MCF 10A (cell line): ENCODE measurements at regions not wholly inside any gene's neighbourhood (a gene's known extent, or its start where the extent isn't known, plus 50 kb on each side); places are given as distances from the start of the nearest gene placed in this dataset.

ENCODE experiments used
- BruUV-seq: library from RNA; stranded (reverse); fragments of 400-500 nt; replicated peaks from 2 replicates; lab custom pipeline; 2021; lab: Mats Ljungman, UMichigan
- CTCF ChIA-PET: fragments of 300-600 bp; sonication (Branson Sonifier 250); formaldehyde crosslinking; extraction: SDS; loops from one replicate; lab custom pipeline; 2021; ENCODE audit warnings: antibody characterized with exemption, inconsistent platforms; lab: Yijun Ruan, JAX
- POLR2A ChIA-PET: fragments of 300-600, 350-650 bp; sonication (Branson Sonifier 250); formaldehyde crosslinking; extraction: SDS; loops from one replicate; lab custom pipeline; 2020; ENCODE audit warnings: antibody characterized with exemption, inconsistent platforms; lab: Yijun Ruan, JAX
- DNase-seq: peaks from one replicate; pipeline ENCODE4 v3.0.0-alpha.2; 2018; ENCODE audit not compliant: unreplicated experiment
- H3K27ac Mint-ChIP-seq: one replicate; pipeline ENCODE4 v1.8.0; 2022; ENCODE audit warnings: mild to moderate bottlenecking, low read depth, mixed read lengths; ENCODE audit not compliant: unreplicated experiment
- H3K27me3 Mint-ChIP-seq: one replicate; pipeline ENCODE4 v1.8.0; 2022; ENCODE audit warnings: mixed read lengths; ENCODE audit not compliant: insufficient read depth, unreplicated experiment
- H3K36me3 Mint-ChIP-seq: one replicate; pipeline ENCODE4 v1.8.0; 2022; ENCODE audit warnings: mild to moderate bottlenecking, moderate library complexity, mixed read lengths; ENCODE audit not compliant: insufficient read depth, unreplicated experiment
- H3K4me1 Mint-ChIP-seq: one replicate; pipeline ENCODE4 v1.8.0; 2022; ENCODE audit warnings: mixed read lengths; ENCODE audit not compliant: insufficient read depth, unreplicated experiment
- H3K4me3 Mint-ChIP-seq: one replicate; pipeline ENCODE4 v1.8.0; 2022; ENCODE audit warnings: mild to moderate bottlenecking, moderate library complexity, mixed read lengths; ENCODE audit not compliant: unreplicated experiment
- H3K9me3 Mint-ChIP-seq: one replicate; pipeline ENCODE4 v1.8.0; 2022; ENCODE audit warnings: mixed read lengths; ENCODE audit not compliant: unreplicated experiment
- CTCF ChIP-seq: fragments of 200-600 bp; IDR thresholded peaks from one replicate; pipeline ENCODE4 v1.8.0; 2022; ENCODE audit warnings: antibody characterized with exemption, mild to moderate bottlenecking; ENCODE audit not compliant: unreplicated experiment
- intact Hi-C: fragments of 100-400 bp; cut with micrococcal nuclease; formaldehyde crosslinking; loops from 2 replicates; pipeline ENCODE4 v1.14.1; 2022

- no TSS peak for BruUV-seq
- POLR2A ChIA-PET = no interaction called here
- Mint-ChIP-seq H3K9me3 (no peaks in the 10 kb centered on the region), H3K4me3 (no peak overlapping the region), H3K27me3 (no peaks in the 10 kb centered on the region), H3K27ac (no peak overlapping the region), H3K36me3 (no peaks in the 10 kb centered on the region), H3K4me1 (no peaks in the 10 kb centered on the region)
- intact Hi-C loops = no loop called here
- no peak for DNase-seq
- CTCF ChIA-PET = no interaction called here
- TF ChIP-seq CTCF = no peak
Measured at GRCh38 chr4:28388471-28388870, 1527.8 kb downstream of the STIM2 start.

GRCh38 chr4:28391877-28392276, 1531.2 kb downstream of the STIM2 start:
- ChIA-PET POLR2A (interaction anchor here (0.7 kb wide), 1 partner anchor 1271 kb away, joined by 3 read pairs; no protein-coding TSS in a partner anchor), CTCF (interaction anchor here (0.7 kb wide), 1 partner anchor 10 kb away, joined by 7 read pairs; no protein-coding TSS in a partner anchor)
- no peak for DNase-seq
- Mint-ChIP-seq H3K4me3 (no peak overlapping the region), H3K9me3 (no peaks in the 10 kb centered on the region), H3K36me3 (no peaks in the 10 kb centered on the region), H3K4me1 (no peaks in the 10 kb centered on the region), H3K27me3 (no peaks in the 10 kb centered on the region), H3K27ac (no peak overlapping the region)
- intact Hi-C loops = no loop called here
- BruUV-seq = no TSS peak
- no peak for TF ChIP-seq CTCF

GRCh38 chr4:28402751-28403150, 1542.1 kb downstream of the STIM2 start:
- Mint-ChIP-seq H3K4me3 (no peak overlapping the region), H3K27ac (no peak overlapping the region), H3K9me3 (peaks cover 22% of the 10 kb centered on the region), H3K4me1 (no peaks in the 10 kb centered on the region), H3K27me3 (no peaks in the 10 kb centered on the region), H3K36me3 (no peaks in the 10 kb centered on the region)
- CTCF ChIA-PET = no interaction called here
- intact Hi-C loops = no loop called here
- no TSS peak for BruUV-seq
- POLR2A ChIA-PET = no interaction called here
- no peak for DNase-seq
- TF ChIP-seq CTCF = no peak

GRCh38 chr4:28421221-28421620, 1560.6 kb downstream of the STIM2 start:
- H3K4me1 Mint-ChIP-seq = no peaks in the 10 kb centered on the region
- peaks cover 7% of the 10 kb centered on the region for H3K9me3 Mint-ChIP-seq
- no peak for TF ChIP-seq CTCF
- POLR2A ChIA-PET = no interaction called here
- CTCF ChIA-PET = no interaction called here
- no peaks in the 10 kb centered on the region for H3K36me3 Mint-ChIP-seq
- no peak for DNase-seq
- H3K4me3 Mint-ChIP-seq = no peak overlapping the region
- H3K27me3 Mint-ChIP-seq = no peaks in the 10 kb centered on the region
- intact Hi-C loops = no loop called here
- no TSS peak for BruUV-seq
- no peak overlapping the region for H3K27ac Mint-ChIP-seq
